Left hindlimb (tissue), 1 donor: ENCODE measurements at regions not wholly inside any gene's neighbourhood (a gene's known extent, or its start where the extent isn't known, plus 50 kb on each side); places are given as distances from the start of the nearest gene placed in this dataset.

ENCODE experiments used
- DNase-seq: peaks from one replicate; pipeline ENCODE4 v3.0.0-alpha.2; 2018

DNA sequence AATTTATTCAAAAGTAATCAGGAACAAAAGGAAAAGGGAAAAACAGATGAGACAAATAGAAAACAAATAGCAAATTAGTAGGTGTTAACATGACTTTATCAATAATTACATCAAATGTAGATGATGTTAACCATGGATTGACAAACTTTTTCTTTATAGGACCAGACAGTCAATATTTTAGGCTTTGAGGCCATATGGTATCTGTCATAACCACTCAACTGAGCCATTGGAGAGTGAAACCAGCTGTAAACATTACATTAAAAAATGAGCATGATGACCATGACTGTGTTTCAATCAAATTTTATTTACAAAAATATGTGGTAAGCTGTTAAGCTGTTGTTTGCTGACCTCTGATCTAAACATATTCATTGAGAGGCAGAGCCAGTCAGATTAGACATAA lies 118.5 kb upstream of the NWD2 start:
- no peak for DNase-seq

DNA sequence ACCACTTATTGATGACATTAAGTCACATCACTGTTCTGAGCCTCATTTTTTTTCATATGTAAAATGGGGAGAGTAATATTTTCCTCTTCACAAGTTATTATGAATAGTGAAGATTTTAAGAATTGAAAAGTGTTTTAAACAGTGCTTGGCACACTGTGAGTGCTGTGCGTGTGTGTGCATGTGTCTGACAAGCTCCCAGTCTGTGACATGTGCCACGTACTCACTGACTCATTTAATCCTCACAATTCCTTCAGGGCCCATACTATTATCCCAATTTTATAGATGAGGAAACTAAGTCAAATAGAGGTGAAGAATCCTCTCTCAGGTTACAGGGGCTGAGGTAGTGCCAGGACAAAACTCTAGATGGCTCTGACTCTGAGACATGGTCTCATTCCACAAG lies 114.1 kb upstream of the NWD2 start:
- no peak for DNase-seq

DNA sequence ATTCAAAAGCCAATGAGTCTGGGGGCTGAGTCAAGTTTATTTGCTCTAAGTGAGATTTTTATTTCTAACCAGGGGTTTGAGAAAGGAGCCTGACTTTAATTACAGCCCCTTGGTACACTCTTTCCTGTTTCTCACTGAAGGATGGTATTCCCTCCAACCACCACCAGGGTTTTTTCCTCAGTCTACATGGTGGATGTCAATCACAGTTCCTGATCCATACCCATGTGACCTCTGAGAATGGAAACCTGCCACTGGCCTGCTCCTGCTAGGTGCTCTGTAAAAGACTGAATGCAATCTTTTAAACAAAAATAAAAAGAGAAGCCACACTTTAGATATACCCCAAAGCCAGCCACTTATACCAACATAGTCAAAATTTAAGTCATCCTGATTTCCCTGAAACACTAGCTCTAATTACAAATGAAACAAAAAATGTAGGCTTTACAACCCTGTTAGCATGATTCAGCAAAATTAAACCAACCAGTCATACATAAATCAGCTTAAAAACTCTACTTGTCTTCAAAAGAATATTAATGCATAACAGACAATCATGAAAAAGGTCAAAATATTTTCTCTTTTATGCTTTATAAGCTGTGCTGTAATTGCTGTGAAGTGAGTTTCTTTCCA lies 112.1 kb upstream of the NWD2 start:
- DNase-seq: no peak

DNA sequence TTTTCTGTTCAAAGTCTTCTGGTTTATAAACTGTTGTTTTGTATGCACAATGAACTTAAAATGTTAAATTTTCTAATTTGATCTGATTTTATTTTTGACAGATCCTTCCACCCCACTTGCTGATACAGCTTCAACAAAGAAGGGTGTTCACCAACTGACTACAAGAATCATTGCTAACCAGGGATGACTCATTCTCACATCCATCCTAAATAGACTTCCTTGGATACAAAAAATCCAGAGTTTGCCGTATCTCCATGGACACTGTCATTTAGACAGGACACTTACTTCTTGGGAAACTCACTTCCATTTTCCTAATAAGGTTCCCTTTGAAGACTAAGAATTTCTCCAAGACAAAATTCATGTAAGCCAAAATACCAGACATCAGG lies 111.6 kb upstream of the NWD2 start:
- no peak for DNase-seq

- no peak for DNase-seq
Observed at GRCh38 chr4:37138019-37138653, 106.4 kb upstream of the NWD2 start.

- no peak for DNase-seq
Observed at GRCh38 chr4:37138789-37139188, 105.8 kb upstream of the NWD2 start.

DNA sequence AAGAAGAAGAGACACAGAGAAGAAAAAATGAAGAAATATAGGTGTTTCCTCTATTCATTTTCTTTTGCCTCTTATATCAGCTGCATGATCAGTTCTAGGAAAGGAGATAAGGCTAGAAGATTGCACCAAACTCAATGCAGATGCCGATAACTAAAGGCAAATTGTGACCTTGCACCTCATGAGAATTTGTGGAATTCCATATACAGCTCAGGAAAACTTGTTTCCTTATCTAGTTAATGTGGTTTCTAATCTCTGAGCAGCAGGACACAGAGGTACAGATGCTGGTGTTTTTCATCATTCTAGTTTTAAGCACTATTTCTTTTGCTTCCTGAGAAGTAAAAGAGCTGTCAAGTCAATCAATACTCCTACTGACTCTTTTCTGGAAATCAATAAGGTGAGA lies 104.6 kb upstream of the NWD2 start:
- no peak for DNase-seq

DNA sequence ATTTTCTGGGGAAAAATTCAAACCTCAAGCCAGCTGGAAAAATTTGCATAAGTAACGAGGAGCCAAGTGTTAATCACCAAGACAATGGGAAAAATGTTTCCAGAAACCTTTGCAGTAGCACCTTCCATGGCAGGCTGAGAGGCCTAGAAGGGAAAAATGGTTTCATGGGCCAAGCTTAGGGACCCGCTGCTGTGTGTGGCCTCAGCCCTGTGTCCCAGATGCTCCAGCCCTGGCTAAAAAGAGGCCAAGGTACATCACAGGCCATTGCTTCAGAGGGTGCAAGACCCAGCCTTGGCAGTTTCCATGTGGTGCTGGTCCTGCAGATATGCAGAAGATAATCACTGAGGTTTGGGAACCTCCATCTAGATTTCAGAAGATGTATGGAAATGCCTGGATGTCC lies 98.3 kb upstream of the NWD2 start:
- no peak for DNase-seq

DNA sequence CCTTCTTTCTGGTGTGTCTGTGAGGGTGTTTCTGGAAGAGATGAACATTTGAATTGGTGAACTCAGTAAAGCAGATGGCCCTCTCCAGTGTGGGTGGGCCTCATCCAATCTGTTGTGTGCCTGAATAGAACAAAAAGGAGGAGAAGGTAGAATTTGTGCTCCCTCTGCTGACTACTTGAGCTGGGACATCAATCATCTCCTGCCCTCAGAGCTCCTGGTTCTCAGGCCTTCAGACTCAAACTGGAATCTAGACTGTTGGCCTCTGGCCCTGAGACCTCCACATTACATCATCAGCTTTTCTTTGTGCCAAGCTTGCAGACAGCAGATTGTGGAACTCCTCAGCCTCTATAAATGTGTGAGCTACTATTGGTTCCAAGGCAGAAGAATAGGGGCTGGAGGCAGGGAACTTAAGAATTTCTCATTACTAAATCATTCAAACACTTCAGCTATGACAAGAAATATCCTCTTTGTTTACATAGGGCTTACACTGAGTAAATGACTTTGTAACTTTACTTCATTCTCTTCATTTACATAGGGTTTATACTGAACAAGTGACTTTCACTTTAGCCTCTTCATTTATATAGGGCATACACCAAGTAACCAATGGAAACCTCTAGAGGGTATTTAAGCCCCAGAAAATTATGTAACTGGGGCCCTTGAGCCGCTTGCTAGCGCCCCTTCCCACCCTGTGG lies 86.9 kb upstream of the NWD2 start:
- DNase-seq: no peak

- DNase-seq: no peak
Observed at GRCh38 chr4:37160653-37161052, 83.9 kb upstream of the NWD2 start.

DNA sequence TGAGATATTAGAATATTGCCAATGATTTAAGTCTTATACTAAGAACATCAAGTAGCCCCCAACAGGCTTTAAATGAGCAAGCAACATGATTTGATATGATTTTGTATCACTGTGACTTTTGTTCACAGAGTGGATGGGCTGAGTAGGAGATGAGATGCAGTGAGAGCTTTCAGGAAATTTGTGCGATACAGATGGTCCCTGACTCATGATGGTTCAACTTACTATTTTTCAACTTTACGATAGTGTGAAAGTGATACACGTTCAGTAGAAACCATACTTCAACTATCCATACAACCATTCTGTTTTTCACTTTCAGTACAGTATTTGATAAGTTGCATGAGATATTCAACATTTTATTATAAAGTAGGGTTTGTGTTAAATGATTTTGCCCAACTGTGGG lies 78.7 kb upstream of the NWD2 start:
- no peak for DNase-seq

- no peak for DNase-seq
Observed at GRCh38 chr4:37169956-37170355, 74.6 kb upstream of the NWD2 start.

DNA sequence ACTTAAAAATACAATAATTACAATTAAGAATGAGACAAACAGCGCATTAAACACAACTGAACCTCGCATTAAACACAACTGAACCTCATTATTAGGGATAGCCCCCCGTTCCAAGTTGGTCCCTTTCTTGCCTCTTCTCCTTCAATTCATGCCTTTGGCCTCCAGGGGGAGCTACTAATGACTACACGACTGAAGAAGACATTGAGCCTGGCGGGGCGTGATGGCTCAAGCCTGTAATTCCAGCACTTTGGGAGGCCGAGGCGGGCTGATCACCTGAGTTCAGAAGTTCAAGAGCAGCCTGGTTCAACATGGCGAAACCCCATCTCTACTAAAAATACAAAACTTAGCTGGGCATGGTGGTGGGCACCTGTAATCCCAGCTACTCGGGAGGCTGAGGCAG lies 56.4 kb upstream of the NWD2 start:
- no peak for DNase-seq
